ENCODE measurements at regions not wholly inside any gene's neighbourhood (a gene's known extent, or its start where the extent isn't known, plus 50 kb on each side); places are given as distances from the start of the nearest gene placed in this dataset.

DNA sequence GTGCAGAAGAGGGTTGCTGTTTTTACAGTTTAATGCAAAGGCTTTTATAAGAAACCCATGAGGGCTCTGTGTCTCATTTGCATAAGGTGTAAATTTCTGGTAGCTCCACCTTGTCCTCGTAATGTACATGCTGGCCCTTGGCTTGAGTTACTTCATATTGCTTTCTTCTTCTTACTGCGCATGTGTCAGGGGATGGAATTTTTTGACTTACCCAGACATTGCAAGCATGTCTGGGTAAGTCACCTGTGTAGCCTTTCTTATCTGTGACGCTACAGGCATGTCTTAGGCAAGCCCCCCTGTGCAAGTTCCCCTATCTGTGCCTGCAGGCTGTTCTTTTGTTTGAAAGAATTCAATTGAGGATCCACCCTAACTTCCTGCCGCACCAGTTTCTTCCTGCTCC lies 274.2 kb downstream of the ETNK1 start:
- H3K18ac ChIP-seq (ENCODE audit: low read depth in 1 of 2, low read length in 2 of 2): no peak overlapping the region
- no peak overlapping the region for H3K4me2 ChIP-seq (ENCODE audit: low read length, poor library complexity, severe bottlenecking)
- no peak overlapping the region for H3K4ac ChIP-seq (ENCODE audit: low read depth in 1 of 2, low read length in 2 of 2)
- H3K14ac ChIP-seq (ENCODE audit: low read length in 2 of 2): no peak overlapping the region
- H3K4me1 ChIP-seq (ENCODE audit: control insufficient read depth, insufficient read depth, low read depth, low read length): no peaks in the 10 kb centered on the region
- no peaks in the 10 kb centered on the region for H3K27me3 ChIP-seq (ENCODE audit: control insufficient read depth in 1 of 2, insufficient read depth in 1 of 2, low read length in 2 of 2)
- DNase-seq: no peak
- WGBS: 79% methylated on average over 3 of the region's 4 CpGs
- no peak overlapping the region for H2AFZ ChIP-seq (ENCODE audit: low read depth, low read length)
- H2BK15ac ChIP-seq (ENCODE audit: low read depth, poor library complexity, severe bottlenecking): no peak overlapping the region
- no peak overlapping the region for H2BK120ac ChIP-seq (ENCODE audit: low read depth, low read length)
- no peak overlapping the region for H4K91ac ChIP-seq (ENCODE audit: low read length)
- H2BK12ac ChIP-seq (ENCODE audit: low read length in 2 of 2): no peak overlapping the region
- H3K36me3 ChIP-seq (ENCODE audit: control insufficient read depth in 1 of 2, insufficient read depth in 2 of 2, low read depth in 1 of 2, low read length in 2 of 2): no peaks in the 10 kb centered on the region
- no peak overlapping the region for H2BK5ac ChIP-seq (ENCODE audit: low read depth, low read length, poor library complexity, severe bottlenecking)
- H3K23ac ChIP-seq (ENCODE audit: low read length in 2 of 2): no peak overlapping the region
- H3K4me3 ChIP-seq (ENCODE audit: insufficient read depth in 1 of 2, low read depth in 1 of 2, low read length in 2 of 2): no peak overlapping the region
- H3K27ac ChIP-seq (ENCODE audit: low read length, poor library complexity, severe bottlenecking): no peak overlapping the region
- no peak overlapping the region for H4K8ac ChIP-seq (ENCODE audit: low read length)
- H2AK5ac ChIP-seq (ENCODE audit: low read length, severe bottlenecking): no peak overlapping the region
- no peak overlapping the region for H3K9ac ChIP-seq (ENCODE audit: low read length)
- peaks cover 4% of the 10 kb centered on the region for H3K9me3 ChIP-seq (ENCODE audit: control insufficient read depth, low read length)
- H3K79me1 ChIP-seq (replicated peaks; ENCODE audit: low read length, poor library complexity, severe bottlenecking): no peaks in the 10 kb centered on the region

DNA sequence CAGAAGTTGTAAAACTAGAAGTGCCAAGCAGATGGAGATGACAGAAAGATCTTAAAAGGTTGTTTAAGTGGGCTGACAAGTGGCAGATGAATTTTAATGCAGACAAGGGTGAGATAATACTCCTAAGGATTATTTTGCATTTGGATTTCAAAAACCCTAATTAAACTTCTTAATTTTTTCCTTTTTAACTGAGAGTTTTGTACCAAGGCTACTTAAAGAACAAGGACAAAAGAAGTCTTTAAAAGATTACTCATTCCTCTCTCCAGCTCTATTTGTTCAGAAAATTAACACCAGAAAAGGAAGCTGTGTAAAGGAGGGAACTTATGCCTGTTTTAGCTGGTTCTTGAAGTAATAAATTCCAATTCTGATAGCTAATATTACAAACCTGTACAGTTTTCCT lies 275.4 kb downstream of the ETNK1 start:
- Histone ChIP-seq H3K4me3 (ENCODE audit: insufficient read depth in 1 of 2, low read depth in 1 of 2, low read length in 2 of 2) (no peak overlapping the region), H3K9me3 (ENCODE audit: control insufficient read depth, low read length) (peaks cover 8% of the 10 kb centered on the region), H3K4me2 (ENCODE audit: low read length, poor library complexity, severe bottlenecking) (no peak overlapping the region), H3K23ac (ENCODE audit: low read length in 2 of 2) (no peak overlapping the region), H3K4me1 (ENCODE audit: control insufficient read depth, insufficient read depth, low read depth, low read length) (no peaks in the 10 kb centered on the region), H3K36me3 (ENCODE audit: control insufficient read depth in 1 of 2, insufficient read depth in 2 of 2, low read depth in 1 of 2, low read length in 2 of 2) (no peaks in the 10 kb centered on the region), H2AFZ (ENCODE audit: low read depth, low read length) (no peak overlapping the region), H3K27ac (ENCODE audit: low read length, poor library complexity, severe bottlenecking) (no peak overlapping the region), H4K8ac (ENCODE audit: low read length) (no peak overlapping the region), H2BK12ac (ENCODE audit: low read length in 2 of 2) (no peak overlapping the region), H4K91ac (ENCODE audit: low read length) (no peak overlapping the region), H3K79me1 (replicated peaks; ENCODE audit: low read length, poor library complexity, severe bottlenecking) (no peaks in the 10 kb centered on the region), H3K9ac (ENCODE audit: low read length) (no peak overlapping the region), H2BK15ac (ENCODE audit: low read depth, poor library complexity, severe bottlenecking) (no peak overlapping the region), H3K14ac (ENCODE audit: low read length in 2 of 2) (no peak overlapping the region), H2BK120ac (ENCODE audit: low read depth, low read length) (no peak overlapping the region), H3K4ac (ENCODE audit: low read depth in 1 of 2, low read length in 2 of 2) (no peak overlapping the region), H2AK5ac (ENCODE audit: low read length, severe bottlenecking) (no peak overlapping the region), H2BK5ac (ENCODE audit: low read depth, low read length, poor library complexity, severe bottlenecking) (no peak overlapping the region), H3K27me3 (ENCODE audit: control insufficient read depth in 1 of 2, insufficient read depth in 1 of 2, low read length in 2 of 2) (no peaks in the 10 kb centered on the region), H3K18ac (ENCODE audit: low read depth in 1 of 2, low read length in 2 of 2) (no peak overlapping the region)
- no peak for DNase-seq

DNA sequence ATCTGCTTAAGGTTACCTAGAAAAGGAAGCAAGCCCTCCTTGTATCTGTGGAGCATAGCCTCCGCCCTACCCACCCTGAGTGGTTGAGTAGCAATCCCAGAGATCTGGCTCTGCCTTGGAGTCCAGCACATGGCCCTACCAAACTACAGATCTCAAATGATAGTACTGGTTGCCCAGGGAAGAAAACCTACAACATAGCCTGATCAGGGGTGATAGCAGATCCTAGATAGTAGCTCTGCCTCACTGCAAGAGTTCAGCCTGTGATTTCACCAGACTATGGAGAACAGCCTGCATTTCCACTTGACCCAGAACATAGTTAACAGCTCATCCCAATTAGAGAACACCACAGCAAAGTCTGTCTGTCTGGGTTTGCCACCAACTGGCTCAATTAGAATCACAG lies 279.5 kb downstream of the ETNK1 start:
- Histone ChIP-seq H2BK5ac (ENCODE audit: low read depth, low read length, poor library complexity, severe bottlenecking) (no peak overlapping the region), H3K27ac (ENCODE audit: low read length, poor library complexity, severe bottlenecking) (no peak overlapping the region), H3K18ac (ENCODE audit: low read depth in 1 of 2, low read length in 2 of 2) (no peak overlapping the region), H3K9me3 (ENCODE audit: control insufficient read depth, low read length) (peaks cover 12% of the 10 kb centered on the region), H2BK15ac (ENCODE audit: low read depth, poor library complexity, severe bottlenecking) (no peak overlapping the region), H2BK12ac (ENCODE audit: low read length in 2 of 2) (no peak overlapping the region), H3K23ac (ENCODE audit: low read length in 2 of 2) (no peak overlapping the region), H3K4me1 (ENCODE audit: control insufficient read depth, insufficient read depth, low read depth, low read length) (no peaks in the 10 kb centered on the region), H3K4me2 (ENCODE audit: low read length, poor library complexity, severe bottlenecking) (no peak overlapping the region), H3K27me3 (ENCODE audit: control insufficient read depth in 1 of 2, insufficient read depth in 1 of 2, low read length in 2 of 2) (no peaks in the 10 kb centered on the region), H3K79me1 (replicated peaks; ENCODE audit: low read length, poor library complexity, severe bottlenecking) (no peaks in the 10 kb centered on the region), H3K9ac (ENCODE audit: low read length) (no peak overlapping the region), H4K8ac (ENCODE audit: low read length) (no peak overlapping the region), H2AFZ (ENCODE audit: low read depth, low read length) (no peak overlapping the region), H2BK120ac (ENCODE audit: low read depth, low read length) (no peak overlapping the region), H3K4me3 (ENCODE audit: insufficient read depth in 1 of 2, low read depth in 1 of 2, low read length in 2 of 2) (no peak overlapping the region), H4K91ac (ENCODE audit: low read length) (no peak overlapping the region), H3K4ac (ENCODE audit: low read depth in 1 of 2, low read length in 2 of 2) (no peak overlapping the region), H3K36me3 (ENCODE audit: control insufficient read depth in 1 of 2, insufficient read depth in 2 of 2, low read depth in 1 of 2, low read length in 2 of 2) (no peaks in the 10 kb centered on the region), H3K14ac (ENCODE audit: low read length in 2 of 2) (no peak overlapping the region), H2AK5ac (ENCODE audit: low read length, severe bottlenecking) (no peak overlapping the region)
- DNase-seq: no peak
- WGBS: 77% methylated on average over 1 of the region's 1 CpG

DNA sequence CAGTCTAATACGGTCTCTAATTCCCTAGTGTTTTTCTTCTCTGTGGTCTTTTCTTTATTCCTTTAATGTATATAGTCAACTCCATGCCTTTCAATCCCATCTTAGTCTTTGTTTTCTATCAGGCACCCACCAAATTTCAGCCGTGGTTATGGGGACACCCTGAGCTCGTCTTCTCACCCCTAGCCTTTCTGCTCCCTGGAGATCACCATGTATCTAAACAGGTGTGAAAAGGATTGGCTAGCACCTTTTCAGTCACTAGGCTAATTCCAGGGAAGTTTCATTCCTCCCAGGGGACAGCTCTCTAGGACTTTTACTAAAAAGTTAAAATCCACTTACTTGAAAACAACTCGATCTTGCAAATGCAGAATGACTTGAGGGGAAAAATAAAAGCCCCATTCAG lies 291.3 kb downstream of the ETNK1 start:
- no peak for DNase-seq
- no peak overlapping the region for H2BK5ac ChIP-seq (ENCODE audit: low read depth, low read length, poor library complexity, severe bottlenecking)
- no peak overlapping the region for H3K4ac ChIP-seq (ENCODE audit: low read depth in 1 of 2, low read length in 2 of 2)
- H3K36me3 ChIP-seq (ENCODE audit: control insufficient read depth in 1 of 2, insufficient read depth in 2 of 2, low read depth in 1 of 2, low read length in 2 of 2): no peaks in the 10 kb centered on the region
- no peak overlapping the region for H3K18ac ChIP-seq (ENCODE audit: low read depth in 1 of 2, low read length in 2 of 2)
- 54% methylated on average over 3 of the region's 4 CpGs for WGBS
- peaks cover 4 to 17% of the 10 kb centered on the region in 2 experiments for H3K27me3 ChIP-seq (ENCODE audit: control insufficient read depth in 1 of 2, insufficient read depth in 1 of 2, low read length in 2 of 2)
- H3K23ac ChIP-seq (ENCODE audit: low read length in 2 of 2): no peak overlapping the region
- H3K9ac ChIP-seq (ENCODE audit: low read length): no peak overlapping the region
- no peak overlapping the region for H2BK120ac ChIP-seq (ENCODE audit: low read depth, low read length)
- no peak overlapping the region for H2BK15ac ChIP-seq (ENCODE audit: low read depth, poor library complexity, severe bottlenecking)
- no peak overlapping the region for H3K4me2 ChIP-seq (ENCODE audit: low read length, poor library complexity, severe bottlenecking)
- no peak overlapping the region for H4K8ac ChIP-seq (ENCODE audit: low read length)
- H3K27ac ChIP-seq (ENCODE audit: low read length, poor library complexity, severe bottlenecking): no peak overlapping the region
- no peak overlapping the region for H2AFZ ChIP-seq (ENCODE audit: low read depth, low read length)
- no peak overlapping the region for H3K14ac ChIP-seq (ENCODE audit: low read length in 2 of 2)
- no peaks in the 10 kb centered on the region for H3K79me1 ChIP-seq (replicated peaks; ENCODE audit: low read length, poor library complexity, severe bottlenecking)
- no peak overlapping the region for H4K91ac ChIP-seq (ENCODE audit: low read length)
- no peaks in the 10 kb centered on the region for H3K4me1 ChIP-seq (ENCODE audit: control insufficient read depth, insufficient read depth, low read depth, low read length)
- H3K4me3 ChIP-seq (ENCODE audit: insufficient read depth in 1 of 2, low read depth in 1 of 2, low read length in 2 of 2): no peak overlapping the region
- H2BK12ac ChIP-seq (ENCODE audit: low read length in 2 of 2): no peak overlapping the region
- no peak overlapping the region for H2AK5ac ChIP-seq (ENCODE audit: low read length, severe bottlenecking)
- H3K9me3 ChIP-seq (ENCODE audit: control insufficient read depth, low read length): no peaks in the 10 kb centered on the region

All from mesenchymal stem cell (in vitro differentiated cells and primary cell).